ENCODE measurements at regions not wholly inside any gene's neighbourhood (a gene's known extent, or its start where the extent isn't known, plus 50 kb on each side); places are given as distances from the start of the nearest gene placed in this dataset.

- TF ChIP-seq PATZ1 (CRISPR knock-in tag; IDR thresholded peaks at IDR 0.05; ENCODE audit: borderline replicate concordance) (no peak), ZNF70 (CRISPR knock-in tag; IDR thresholded peaks at IDR 0.05) (no peak), ZC3H10 (CRISPR knock-in tag; IDR thresholded peaks at IDR 0.05) (no peak), CSRNP3 (CRISPR knock-in tag; IDR thresholded peaks at IDR 0.05) (no peak), ZNF565 (CRISPR knock-in tag; conservative IDR thresholded peaks at IDR 0.05; ENCODE audit: low read depth) (no peak), BACH2 (CRISPR knock-in tag; IDR thresholded peaks at IDR 0.05; ENCODE audit: borderline replicate concordance) (no peak)
Observed at GRCh38 chr2:88832992-88833389, 141.5 kb downstream of the RPIA start (continued).

DNA sequence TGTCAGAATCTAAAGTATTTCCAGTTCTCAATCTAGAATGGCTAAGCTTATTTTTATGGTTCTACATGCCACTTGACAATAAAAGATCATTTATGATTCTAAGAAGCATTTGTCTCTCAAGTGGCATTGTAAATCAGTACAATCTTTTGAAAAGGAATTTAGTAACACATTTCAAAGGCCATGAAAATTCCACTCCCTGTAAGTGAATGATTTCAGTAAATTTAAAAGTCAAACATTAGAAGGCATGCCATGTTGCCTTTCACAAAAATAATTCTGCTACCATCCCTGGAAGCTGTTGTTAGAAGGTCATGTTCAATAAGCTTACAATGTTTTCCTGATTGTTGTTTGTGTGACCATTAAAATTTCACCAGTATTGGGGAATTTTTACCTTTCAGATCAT is 142.9 kb downstream of the RPIA start:
- ATAC-seq: no peak
- TF ChIP-seq ZNF70 (CRISPR knock-in tag; IDR thresholded peaks at IDR 0.05): no peak
- no peak for TF ChIP-seq ZNF565 (CRISPR knock-in tag; conservative IDR thresholded peaks at IDR 0.05; ENCODE audit: low read depth)
- TF ChIP-seq SNAI2 (CRISPR knock-in tag; IDR thresholded peaks at IDR 0.05): no peak
- no peak for TF ChIP-seq ESRRG (CRISPR knock-in tag; IDR thresholded peaks at IDR 0.05)
- TF ChIP-seq TCF4 (CRISPR knock-in tag; IDR thresholded peaks at IDR 0.05; ENCODE audit: borderline replicate concordance): no peak
- TF ChIP-seq PATZ1 (CRISPR knock-in tag; IDR thresholded peaks at IDR 0.05; ENCODE audit: borderline replicate concordance): no peak

DNA sequence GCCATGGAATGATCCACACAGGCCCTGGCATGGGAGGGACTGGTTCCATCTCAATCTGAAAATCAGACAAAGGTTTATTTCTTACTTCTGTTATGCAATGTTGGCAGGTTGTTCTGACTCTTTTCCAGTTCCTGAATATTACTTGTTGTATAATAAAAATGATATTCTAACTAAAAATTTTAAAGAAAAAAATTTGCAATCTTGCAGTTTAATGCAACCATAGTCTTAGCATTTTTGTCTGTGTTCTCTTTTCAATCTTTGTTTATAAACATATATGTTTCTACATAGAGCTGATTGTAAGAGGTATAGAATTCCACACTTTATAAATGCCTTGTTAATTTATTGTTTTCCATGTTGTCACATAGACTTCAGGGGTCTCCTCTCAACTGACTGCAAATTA is 143.4 kb downstream of the RPIA start:
- TF ChIP-seq, protein P1, sequence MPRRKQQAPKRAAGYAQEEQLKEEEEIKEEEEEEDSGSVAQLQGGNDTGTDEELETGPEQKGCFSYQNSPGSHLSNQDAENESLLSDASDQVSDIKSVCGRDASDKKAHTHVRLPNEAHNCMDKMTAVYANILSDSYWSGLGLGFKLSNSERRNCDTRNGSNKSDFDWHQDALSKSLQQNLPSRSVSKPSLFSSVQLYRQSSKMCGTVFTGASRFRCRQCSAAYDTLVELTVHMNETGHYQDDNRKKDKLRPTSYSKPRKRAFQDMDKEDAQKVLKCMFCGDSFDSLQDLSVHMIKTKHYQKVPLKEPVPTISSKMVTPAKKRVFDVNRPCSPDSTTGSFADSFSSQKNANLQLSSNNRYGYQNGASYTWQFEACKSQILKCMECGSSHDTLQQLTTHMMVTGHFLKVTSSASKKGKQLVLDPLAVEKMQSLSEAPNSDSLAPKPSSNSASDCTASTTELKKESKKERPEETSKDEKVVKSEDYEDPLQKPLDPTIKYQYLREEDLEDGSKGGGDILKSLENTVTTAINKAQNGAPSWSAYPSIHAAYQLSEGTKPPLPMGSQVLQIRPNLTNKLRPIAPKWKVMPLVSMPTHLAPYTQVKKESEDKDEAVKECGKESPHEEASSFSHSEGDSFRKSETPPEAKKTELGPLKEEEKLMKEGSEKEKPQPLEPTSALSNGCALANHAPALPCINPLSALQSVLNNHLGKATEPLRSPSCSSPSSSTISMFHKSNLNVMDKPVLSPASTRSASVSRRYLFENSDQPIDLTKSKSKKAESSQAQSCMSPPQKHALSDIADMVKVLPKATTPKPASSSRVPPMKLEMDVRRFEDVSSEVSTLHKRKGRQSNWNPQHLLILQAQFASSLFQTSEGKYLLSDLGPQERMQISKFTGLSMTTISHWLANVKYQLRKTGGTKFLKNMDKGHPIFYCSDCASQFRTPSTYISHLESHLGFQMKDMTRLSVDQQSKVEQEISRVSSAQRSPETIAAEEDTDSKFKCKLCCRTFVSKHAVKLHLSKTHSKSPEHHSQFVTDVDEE (CRISPR knock-in tag; IDR thresholded peaks at IDR 0.05): no peak
- no peak for TF ChIP-seq BACH2 (CRISPR knock-in tag; IDR thresholded peaks at IDR 0.05; ENCODE audit: borderline replicate concordance)
- TF ChIP-seq, protein P2, sequence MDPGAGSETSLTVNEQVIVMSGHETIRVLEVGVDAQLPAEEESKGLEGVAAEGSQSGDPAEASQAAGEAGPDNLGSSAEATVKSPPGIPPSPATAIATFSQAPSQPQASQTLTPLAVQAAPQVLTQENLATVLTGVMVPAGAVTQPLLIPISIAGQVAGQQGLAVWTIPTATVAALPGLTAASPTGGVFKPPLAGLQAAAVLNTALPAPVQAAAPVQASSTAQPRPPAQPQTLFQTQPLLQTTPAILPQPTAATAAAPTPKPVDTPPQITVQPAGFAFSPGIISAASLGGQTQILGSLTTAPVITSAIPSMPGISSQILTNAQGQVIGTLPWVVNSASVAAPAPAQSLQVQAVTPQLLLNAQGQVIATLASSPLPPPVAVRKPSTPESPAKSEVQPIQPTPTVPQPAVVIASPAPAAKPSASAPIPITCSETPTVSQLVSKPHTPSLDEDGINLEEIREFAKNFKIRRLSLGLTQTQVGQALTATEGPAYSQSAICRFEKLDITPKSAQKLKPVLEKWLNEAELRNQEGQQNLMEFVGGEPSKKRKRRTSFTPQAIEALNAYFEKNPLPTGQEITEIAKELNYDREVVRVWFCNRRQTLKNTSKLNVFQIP (CRISPR knock-in tag; IDR thresholded peaks at IDR 0.05; ENCODE audit: borderline replicate concordance, low read depth): no peak
- no peak for TF ChIP-seq ZFP3 (CRISPR knock-in tag; IDR thresholded peaks at IDR 0.05)
- ATAC-seq: no peak

DNA sequence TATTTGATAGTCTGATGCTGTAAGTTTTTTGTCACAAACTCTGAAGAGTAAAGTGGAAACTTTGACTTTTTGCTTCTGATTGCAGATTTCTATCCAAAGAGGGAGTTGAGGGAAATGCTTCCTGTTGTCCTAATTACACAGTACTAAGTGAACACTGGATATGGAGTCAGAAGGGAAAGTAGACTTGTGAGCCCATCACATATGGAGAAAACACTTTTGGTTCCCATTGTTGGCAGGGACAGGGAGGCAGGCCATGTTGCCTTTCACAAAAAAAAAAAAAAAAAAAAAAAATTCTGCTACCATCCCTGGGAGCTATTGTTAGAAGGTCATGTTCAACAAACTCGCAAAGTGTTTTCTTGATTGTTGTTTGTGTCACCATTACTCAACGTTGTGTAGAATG is 144.3 kb downstream of the RPIA start:
- no peak for ATAC-seq
- TF ChIP-seq CSRNP3 (CRISPR knock-in tag; IDR thresholded peaks at IDR 0.05) (no peak), PATZ1 (CRISPR knock-in tag; IDR thresholded peaks at IDR 0.05; ENCODE audit: borderline replicate concordance) (no peak), SNAI2 (CRISPR knock-in tag; IDR thresholded peaks at IDR 0.05) (no peak), OSR1 (CRISPR knock-in tag; IDR thresholded peaks at IDR 0.05) (no peak), CREB5 (CRISPR knock-in tag; IDR thresholded peaks at IDR 0.05; ENCODE audit: low read depth) (no peak)
